H1 (cell line): ENCODE measurements at regions not wholly inside any gene's neighbourhood (a gene's known extent, or its start where the extent isn't known, plus 50 kb on each side); places are given as distances from the start of the nearest gene placed in this dataset.

Experiments used
- CTCF ChIA-PET: fragments of 300-600 bp; sonication (Branson Sonifier 250); formaldehyde crosslinking; loops from one replicate; lab custom pipeline; 2021; ENCODE audit not compliant: partially characterized antibody; lab: Charles Lee
- POLR2A ChIA-PET: fragments of 300-600 bp; sonication (Branson Sonifier 250); formaldehyde crosslinking; loops from one replicate; lab custom pipeline; 2021; ENCODE audit warnings: inconsistent platforms; ENCODE audit not compliant: partially characterized antibody; lab: Charles Lee
- DNase-seq, 2 experiments: peaks; one replicate each; pipeline versions ENCODE4 v3.0.0 to v3.0.0-alpha.2; 2010 to 2022; ENCODE audit warnings: low spot score in 2 of 2, low read depth in 1 of 2, mixed read lengths in 1 of 2
- FAIRE-seq: peaks from 2 replicates; lab custom pipeline; 2011; peaks lifted over from hg19 to GRCh38; lab: Jason Lieb, UNC
- H2AFZ ChIP-seq: 2 replicates; pipeline ENCODE4 v1.8.1; 2012; ENCODE audit warnings: low read length, inconsistent platforms
- H2AK5ac ChIP-seq: 2 replicates; pipeline ENCODE4 v1.6.1; 2013; ENCODE audit warnings: low read depth, low read length
- H2BK120ac ChIP-seq: replicated peaks from 2 replicates; pipeline ENCODE3; 2013; ENCODE audit warnings: low read depth, low read length, inconsistent platforms
- H2BK12ac ChIP-seq: 2 replicates; pipeline ENCODE4 v1.6.1; 2013; ENCODE audit warnings: low read depth, low read length
- H2BK15ac ChIP-seq: 2 replicates; pipeline ENCODE4 v1.6.1; 2013; ENCODE audit warnings: low read length
- H2BK20ac ChIP-seq: 2 replicates; pipeline ENCODE4 v1.6.1; 2013; ENCODE audit warnings: low read length
- H2BK5ac ChIP-seq: 2 replicates; pipeline ENCODE4 v1.6.1; 2013; ENCODE audit warnings: low read depth, low read length
- H3K14ac ChIP-seq: 2 replicates; pipeline ENCODE4 v1.6.1; 2013; ENCODE audit warnings: inconsistent platforms; ENCODE audit not compliant: insufficient read length
- H3K18ac ChIP-seq: 2 replicates; pipeline ENCODE4 v1.6.1; 2013; ENCODE audit warnings: low read length; ENCODE audit errors: extremely low read depth
- H3K23ac ChIP-seq: 2 replicates; pipeline ENCODE4 v1.6.1; 2013; ENCODE audit warnings: inconsistent platforms; ENCODE audit not compliant: insufficient read length
- H3K23me2 ChIP-seq: 2 replicates; pipeline ENCODE4 v1.6.1; 2013; ENCODE audit warnings: low read depth, low read length
- H3K27ac ChIP-seq: 2 replicates; pipeline ENCODE4 v1.6.1; 2011; ENCODE audit warnings: low read depth, low read length, inconsistent platforms
- H3K27me3 ChIP-seq, 4 experiments: replicated peaks in 1 of 4; 1 replicate in 1 of 4; 2 replicates in 3 of 4; pipeline versions ENCODE4 v1.6.1 to v1.8.1; 2011 to 2013; ENCODE audit warnings: low read length in 3 of 4, mild to moderate bottlenecking in 3 of 4, inconsistent platforms in 2 of 4, mixed read lengths in 2 of 4, moderate library complexity in 1 of 4; ENCODE audit not compliant: control insufficient read depth in 3 of 4, insufficient read depth in 3 of 4; ENCODE audit errors: extremely low read depth in 1 of 4
- H3K36me3 ChIP-seq, 4 experiments: 2 replicates each; pipeline versions ENCODE4 v1.6.1 to v1.8.1; 2011 to 2013; ENCODE audit warnings: mild to moderate bottlenecking in 4 of 4, low read length in 3 of 4, moderate library complexity in 2 of 4, control low read depth in 1 of 4, inconsistent platforms in 1 of 4; ENCODE audit not compliant: insufficient read depth in 4 of 4, control insufficient read depth in 2 of 4
- H3K4ac ChIP-seq: replicated peaks from 2 replicates; pipeline ENCODE3; 2013; ENCODE audit warnings: low read length, low read depth, mixed read lengths, inconsistent platforms; ENCODE audit not compliant: insufficient read length
- H3K4me1 ChIP-seq, 4 experiments: replicated peaks in 1 of 4; 1 replicate in 1 of 4; 2 replicates in 3 of 4; pipeline versions ENCODE4 v1.6.1 to v1.8.1; 2011 to 2013; ENCODE audit warnings: low read length in 3 of 4, inconsistent platforms in 2 of 4, mixed read lengths in 1 of 4; ENCODE audit not compliant: insufficient read depth in 4 of 4, control insufficient read depth in 3 of 4
- H3K4me2 ChIP-seq, 2 experiments: 2 replicates each; pipeline versions ENCODE4 v1.6.1 to v1.8.1; 2011 to 2013; ENCODE audit warnings: low read depth in 2 of 2, low read length in 2 of 2, control low read depth in 1 of 2, inconsistent platforms in 1 of 2, mild to moderate bottlenecking in 1 of 2; ENCODE audit not compliant: insufficient read depth in 1 of 2
- H3K4me3 ChIP-seq, 4 experiments: fragments of 200-600, 300-600 bp in 1 of 4; sonication (generic), shearing (Covaris generic), sonication (Bioruptor Twin) in 1 of 4; 2 replicates each; pipeline versions ENCODE4 v1.5.1 to v1.8.1; 2011 to 2016; ENCODE audit warnings: low read length in 4 of 4, low read depth in 3 of 4, control low read depth in 2 of 4, inconsistent platforms in 2 of 4, mild to moderate bottlenecking in 2 of 4, mixed read lengths in 1 of 4, moderate library complexity in 1 of 4; ENCODE audit not compliant: insufficient read depth in 2 of 4; ENCODE audit errors: extremely low read depth in 1 of 4
- H3K56ac ChIP-seq: replicated peaks from 2 replicates; pipeline ENCODE3; 2013; ENCODE audit warnings: low read depth, mild to moderate bottlenecking, mixed read lengths, low read length, inconsistent platforms; ENCODE audit not compliant: insufficient read length
- H3K79me1 ChIP-seq: 2 replicates; pipeline ENCODE4 v1.6.1; 2013; ENCODE audit warnings: low read depth, low read length, control low read depth
- H3K79me2 ChIP-seq, 2 experiments: 2 replicates each; pipeline versions ENCODE4 v1.6.1 to v1.8.1; 2012 to 2013; ENCODE audit warnings: low read length in 2 of 2, mild to moderate bottlenecking in 2 of 2, inconsistent platforms in 1 of 2; ENCODE audit not compliant: insufficient read depth in 2 of 2, control insufficient read depth in 1 of 2
- H3K9ac ChIP-seq, 4 experiments: replicated peaks in 1 of 4; 1 replicate in 1 of 4; 2 replicates in 3 of 4; pipeline versions ENCODE4 v1.6.1 to v1.8.1; 2011 to 2013; ENCODE audit warnings: low read depth in 3 of 4, low read length in 3 of 4, control low read depth in 2 of 4, mild to moderate bottlenecking in 2 of 4, moderate library complexity in 2 of 4, inconsistent platforms in 1 of 4; ENCODE audit errors: extremely low read depth in 1 of 4
- H3K9me3 ChIP-seq, 2 experiments: 2 replicates each; pipeline versions ENCODE4 v1.6.1 to v1.8.1; 2012 to 2013; ENCODE audit warnings: mild to moderate bottlenecking in 2 of 2, moderate library complexity in 2 of 2, control low read depth in 1 of 2, inconsistent platforms in 1 of 2, low read depth in 1 of 2, low read length in 1 of 2, mixed read lengths in 1 of 2; ENCODE audit not compliant: insufficient read depth in 2 of 2
- H4K20me1 ChIP-seq, 2 experiments: replicated peaks in 1 of 2; 2 replicates each; pipeline versions ENCODE3 to v1.8.1; 2011 to 2013; ENCODE audit warnings: inconsistent platforms in 2 of 2, low read length in 2 of 2, mild to moderate bottlenecking in 1 of 2; ENCODE audit not compliant: insufficient read depth in 2 of 2, control insufficient read depth in 1 of 2
- H4K5ac ChIP-seq: 2 replicates; pipeline ENCODE4 v1.6.1; 2013; ENCODE audit warnings: low read length, low read depth, mixed read lengths, inconsistent platforms; ENCODE audit not compliant: insufficient read length
- H4K8ac ChIP-seq: 2 replicates; pipeline ENCODE4 v1.8.0; 2013; ENCODE audit warnings: mild to moderate bottlenecking, moderate library complexity, low read length, inconsistent platforms; ENCODE audit not compliant: insufficient read depth; ENCODE audit errors: extremely low read depth
- H4K91ac ChIP-seq: replicated peaks from 2 replicates; pipeline ENCODE3; 2013; ENCODE audit warnings: low read length, mixed read lengths, inconsistent platforms; ENCODE audit not compliant: insufficient read length
- ASH2L ChIP-seq: fragments of 200-600, 300-600 bp; sonication (generic); IDR thresholded peaks from one replicate; pipeline ENCODE4 v1.7.1; 2017; ENCODE audit warnings: low read length
- BACH1 ChIP-seq: IDR thresholded peaks from 2 replicates; pipeline ENCODE4 v1.6.1; 2012; ENCODE audit warnings: low read length, improper control_type of control experiment
- CTCF ChIP-seq, 3 experiments: IDR thresholded peaks; 1 replicate in 2 of 3; 2 replicates in 1 of 3; pipeline versions ENCODE4 v1.5.1 to v1.6.1; 2011; ENCODE audit warnings: low read length in 3 of 3, mild to moderate bottlenecking in 3 of 3, inconsistent platforms in 2 of 3, low read depth in 1 of 3, moderate library complexity in 1 of 3; ENCODE audit not compliant: insufficient read depth in 1 of 3; ENCODE audit errors: control extremely low read depth in 1 of 3
- SP1 ChIP-seq: IDR thresholded peaks from 2 replicates; pipeline ENCODE4 v1.6.1; 2011; ENCODE audit warnings: low read depth, low read length
- TEAD4 ChIP-seq: IDR thresholded peaks from 2 replicates; pipeline ENCODE4 v1.6.1; 2012; ENCODE audit warnings: low read depth, low read length, inconsistent platforms, mixed read lengths
- WGBS, 2 experiments: shearing (Covaris generic) in 1 of 2; methylation state at CpG; one replicate each; pipeline versions ENCODE4 v1.1.6 to v1.1.7; 2013 to 2015; ENCODE audit warnings: low lambda C conversion rate in 2 of 2, mixed read lengths in 2 of 2, inconsistent platforms in 1 of 2, low coverage in 1 of 2, missing lambda C conversion rate in 1 of 2; ENCODE audit not compliant: insufficient replicate concordance in 2 of 2, insufficient coverage in 1 of 2, insufficient read length in 1 of 2; ENCODE audit errors: extremely low coverage in 1 of 2, missing lambda C conversion rate in 1 of 2; 5-methylcytosine and 5-hydroxymethylcytosine counted together

- POLR2A ChIA-PET: interaction anchor here (0.7 kb wide), 1 partner anchor 9 kb away, joined by 3 read pairs; no protein-coding TSS in a partner anchor
- H3K4me3 ChIP-seq: peak overlapping the region in 1 of 4 experiments; percentile 16; a peak in 1 of 8 replicates
- WGBS, 2 experiments: 81% methylated on average over 9 of the region's 9 CpGs; no CpG with 5 or more reads in 1 of the 2 experiments
- peak overlapping the region; percentile 10; the same call in 1 of the 2 replicates for H3K18ac ChIP-seq
- H3K4me2 ChIP-seq: peak overlapping the region; percentile 44 to 48
- H2BK12ac ChIP-seq: peak overlapping the region; percentile 62
- H4K8ac ChIP-seq: no peak overlapping the region
- H3K9ac ChIP-seq: no peak overlapping the region
- no peak overlapping the region for H2BK20ac ChIP-seq
- no peaks in the 10 kb centered on the region for H3K79me2 ChIP-seq
- H2BK120ac ChIP-seq: peak overlapping the region; percentile 26
- H4K20me1 ChIP-seq: no peaks in the 10 kb centered on the region
- H2BK15ac ChIP-seq: no peak overlapping the region
- no peak overlapping the region for H4K5ac ChIP-seq
- no peak for DNase-seq
- H3K36me3 ChIP-seq: no peaks in the 10 kb centered on the region
- H3K23me2 ChIP-seq: no peaks in the 10 kb centered on the region
- H2AFZ ChIP-seq: peak overlapping the region; percentile 12; the same call in 1 of the 2 replicates
- no peaks in the 10 kb centered on the region for H3K9me3 ChIP-seq
- no peaks in the 10 kb centered on the region for H3K79me1 ChIP-seq
- H3K27me3 ChIP-seq: no peaks in the 10 kb centered on the region
- CTCF ChIA-PET: no interaction called here
- H3K4ac ChIP-seq: no peak overlapping the region
- H4K91ac ChIP-seq: no peak overlapping the region
- no peak overlapping the region for H3K56ac ChIP-seq
- no peak overlapping the region for H3K23ac ChIP-seq
- peak; percentile 51; the same call in 1 of the 2 replicates for TF ChIP-seq TEAD4
- no peak for TF ChIP-seq BACH1
- peak; percentile 35 for TF ChIP-seq ASH2L
- TF ChIP-seq CTCF (IDR thresholded peaks at IDR 0.05; ENCODE audit: control extremely low read depth in 1 of 3, insufficient read depth in 1 of 3, low read depth in 1 of 3, low read length in 3 of 3): no peak
- peak; percentile 57 for TF ChIP-seq SP1
- TF ChIP-seq, all 59 proteins: peak for 3
- peak; percentile 75 for FAIRE-seq
- Histone ChIP-seq H3K14ac (no peak overlapping the region), H3K4me1 (peaks cover 3 to 28% (median 14%) of the 10 kb centered on the region in 4 experiments; a peak in 6 of 7 replicates), H3K27ac (peak overlapping the region; percentile 23; the same call in 1 of the 2 replicates), H2BK5ac (peak overlapping the region; percentile 22; the same call in 1 of the 2 replicates), H2AK5ac (0 out of 2 replicates have a peak overlapping the region, but pooled peaks have one; percentile 33)
These were observed 918.1 kb upstream of the CDH8 start for GRCh38 chr16:62954144-62955032.
